ENCODE measurements at regions not wholly inside any gene's neighbourhood (a gene's known extent, or its start where the extent isn't known, plus 50 kb on each side); places are given as distances from the start of the nearest gene placed in this dataset.
A peak's percentile ranks its signal among the peaks of the same experiment; 100 is the strongest.

GRCh38 chr9:78437296-78437695 is 140.4 kb downstream of the PSAT1 start:
- CTCF ChIA-PET: interaction anchor here (1.2 to 2.7 kb wide), 2 partner anchors 12 to 691 kb away, joined by 3 to 17 read pairs; no protein-coding TSS in a partner anchor
- no peak for DNase-seq (ENCODE audit: low read depth, low spot score)
- H3K9me3 ChIP-seq (ENCODE audit: control insufficient read depth, insufficient read depth, low read length): peaks cover 2% of the 10 kb centered on the region; the same call in 1 of the 2 replicates
- no peak overlapping the region for H3K27ac ChIP-seq (ENCODE audit: low read depth, low read length)
- H3K27me3 ChIP-seq (ENCODE audit: control insufficient read depth, insufficient read depth, low read length): peaks cover 10% of the 10 kb centered on the region
- POLR2A ChIA-PET: no interaction called here
- TF ChIP-seq CTCF (IDR thresholded peaks at IDR 0.05; ENCODE audit: low read depth, low read length): no peak
- no peak overlapping the region for H3K4me3 ChIP-seq (ENCODE audit: low read depth, low read length)

GRCh38 chr9:78437806-78438205 is 140.9 kb downstream of the PSAT1 start:
- no peak for TF ChIP-seq CTCF (IDR thresholded peaks at IDR 0.05; ENCODE audit: low read depth, low read length)
- ChIA-PET CTCF (interaction anchor here (1.2 to 2.7 kb wide), 4 partner anchors 12 to 817 kb away, joined by 3 to 20 read pairs (median 14); no protein-coding TSS in a partner anchor), POLR2A (no interaction called here)
- Histone ChIP-seq H3K27ac (ENCODE audit: low read depth, low read length) (no peak overlapping the region), H3K4me3 (ENCODE audit: low read depth, low read length) (no peak overlapping the region), H3K9me3 (ENCODE audit: control insufficient read depth, insufficient read depth, low read length) (peaks cover 3% of the 10 kb centered on the region; the same call in 1 of the 2 replicates), H3K27me3 (ENCODE audit: control insufficient read depth, insufficient read depth, low read length) (peaks cover 10% of the 10 kb centered on the region)
- DNase-seq (ENCODE audit: low read depth, low spot score): no peak

GRCh38 chr9:78438211-78438610 is 141.3 kb downstream of the PSAT1 start:
- CTCF ChIA-PET: interaction anchor here (0.8 to 2.7 kb wide), 7 partner anchors 12 to 817 kb away, joined by 3 to 20 read pairs (median 3); no protein-coding TSS in a partner anchor
- TF ChIP-seq CTCF (IDR thresholded peaks at IDR 0.05; ENCODE audit: low read depth, low read length): no peak
- Histone ChIP-seq H3K9me3 (ENCODE audit: control insufficient read depth, insufficient read depth, low read length) (peaks cover 3% of the 10 kb centered on the region; the same call in 1 of the 2 replicates), H3K4me3 (ENCODE audit: low read depth, low read length) (no peak overlapping the region), H3K27ac (ENCODE audit: low read depth, low read length) (no peak overlapping the region), H3K27me3 (ENCODE audit: control insufficient read depth, insufficient read depth, low read length) (peaks cover 10% of the 10 kb centered on the region)
- no peak for DNase-seq (ENCODE audit: low read depth, low spot score)
- POLR2A ChIA-PET: no interaction called here

GRCh38 chr9:78438780-78439179 is 141.9 kb downstream of the PSAT1 start:
- no peak overlapping the region for H3K27ac ChIP-seq (ENCODE audit: low read depth, low read length)
- peaks cover 3% of the 10 kb centered on the region; the same call in 1 of the 2 replicates for H3K9me3 ChIP-seq (ENCODE audit: control insufficient read depth, insufficient read depth, low read length)
- no peak for DNase-seq (ENCODE audit: low read depth, low spot score)
- ChIA-PET POLR2A (no interaction called here), CTCF (interaction anchor here (0.5 to 2.7 kb wide), 51 partner anchors 8 to 1736 kb away, joined by 3 to 33 read pairs (median 3); partner anchors contain the start of gene TLE4)
- peaks cover 10% of the 10 kb centered on the region for H3K27me3 ChIP-seq (ENCODE audit: control insufficient read depth, insufficient read depth, low read length)
- TF ChIP-seq CTCF (IDR thresholded peaks at IDR 0.05; ENCODE audit: low read depth, low read length): no peak
- H3K4me3 ChIP-seq (ENCODE audit: low read depth, low read length): no peak overlapping the region

GRCh38 chr9:78439190-78439865 is 142.4 kb downstream of the PSAT1 start:
- ChIA-PET CTCF (interaction anchor here (0.5 to 2.7 kb wide), 57 partner anchors 8 to 1735 kb away, joined by 3 to 33 read pairs (median 3); partner anchors contain the start of gene TLE4), POLR2A (no interaction called here)
- TF ChIP-seq CTCF (IDR thresholded peaks at IDR 0.05; ENCODE audit: low read depth, low read length): peak; percentile 96
- Histone ChIP-seq H3K4me3 (ENCODE audit: low read depth, low read length) (peak overlapping the region; percentile 52), H3K27me3 (ENCODE audit: control insufficient read depth, insufficient read depth, low read length) (peaks cover 10% of the 10 kb centered on the region), H3K9me3 (ENCODE audit: control insufficient read depth, insufficient read depth, low read length) (peaks cover 3% of the 10 kb centered on the region; the same call in 1 of the 2 replicates), H3K27ac (ENCODE audit: low read depth, low read length) (no peak overlapping the region)
- DNase-seq (ENCODE audit: low read depth, low spot score): peak; percentile 81
